CD4-positive, alpha-beta T cell treated with Interleukin-1 beta for 1 hour (primary cell): ENCODE measurements at regions not wholly inside any gene's neighbourhood (a gene's known extent, or its start where the extent isn't known, plus 50 kb on each side); places are given as distances from the start of the nearest gene placed in this dataset.
"Not testable (repeated sequence)": the region's sequence is repeated elsewhere in the genome, so short reads cannot be mapped to it uniquely, and the experiment has no call there.

Experiments used
- DNase-seq, 2 donors: peaks; one replicate each; pipeline ENCODE4 v3.0.0-alpha.2; 2020 to 2022

- not testable (repeated sequence) for DNase-seq
Measured at GRCh38 chrX:3882553-3882920, 169.1 kb upstream of the PRKX start.

- DNase-seq: not testable (repeated sequence)
Measured at GRCh38 chrX:3881898-3882552, 168.6 kb upstream of the PRKX start.

GRCh38 chrX:3881255-3881895 lies 167.9 kb upstream of the PRKX start:
- DNase-seq: not testable (repeated sequence)

GRCh38 chrX:3876393-3876792 lies 162.9 kb upstream of the PRKX start:
- not testable (repeated sequence) for DNase-seq

GRCh38 chrX:3875638-3876037 lies 162.2 kb upstream of the PRKX start:
- not testable (repeated sequence) for DNase-seq

- not testable (repeated sequence) for DNase-seq
Measured at GRCh38 chrX:3872226-3872879, 158.9 kb upstream of the PRKX start.

- DNase-seq: not testable (repeated sequence)
Measured at GRCh38 chrX:3867067-3867831, 153.8 kb upstream of the PRKX start.

GRCh38 chrX:3858332-3858731 lies 144.9 kb upstream of the PRKX start:
- not testable (repeated sequence) for DNase-seq

GRCh38 chrX:3843522-3844145 lies 130.2 kb upstream of the PRKX start:
- not testable (repeated sequence) for DNase-seq

GRCh38 chrX:3842822-3843521 lies 129.5 kb upstream of the PRKX start:
- DNase-seq: peak; percentile 18 to 29

- not testable (repeated sequence) for DNase-seq
Measured at GRCh38 chrX:3838754-3839153, 125.3 kb upstream of the PRKX start.

GRCh38 chrX:3837958-3838643 lies 124.7 kb upstream of the PRKX start:
- not testable (repeated sequence) for DNase-seq

- DNase-seq: not testable (repeated sequence)
Measured at GRCh38 chrX:3837211-3837610, 123.8 kb upstream of the PRKX start.

GRCh38 chrX:3833761-3834542 lies 120.5 kb upstream of the PRKX start:
- not testable (repeated sequence) for DNase-seq

GRCh38 chrX:3830020-3830419 lies 116.6 kb upstream of the PRKX start:
- DNase-seq: not testable (repeated sequence)

GRCh38 chrX:3829041-3829531 lies 115.6 kb upstream of the PRKX start:
- DNase-seq: not testable (repeated sequence)

- not testable (repeated sequence) for DNase-seq
Measured at GRCh38 chrX:3828378-3829040, 115.1 kb upstream of the PRKX start.

- DNase-seq: not testable (repeated sequence)
Measured at GRCh38 chrX:3824008-3824407, 110.6 kb upstream of the PRKX start.

- DNase-seq: no peak
Measured at GRCh38 chrX:3820167-3820566, 106.7 kb upstream of the PRKX start.

GRCh38 chrX:3817480-3817879 lies 104.0 kb upstream of the PRKX start:
- DNase-seq: not testable (repeated sequence)
